Uterus (tissue), 3 donors: ENCODE measurements at regions not wholly inside any gene's neighbourhood (a gene's known extent, or its start where the extent isn't known, plus 50 kb on each side); places are given as distances from the start of the nearest gene placed in this dataset.

Experiments used
- DNase-seq, 2 donors: peaks; one replicate each; pipeline ENCODE4 v3.0.0-alpha.2; 2019 to 2020
- H3K27ac ChIP-seq, 2 donors: fragments of 200-600 bp; sonication (generic); 1 replicate in 1 of 2; 2 replicates in 1 of 2; pipeline ENCODE4 v1.5.1; 2016 to 2018
- H3K27me3 ChIP-seq, 2 donors: fragments of 200-600 bp; sonication (generic); one replicate each; pipeline ENCODE4 v1.5.1; 2018 to 2019; ENCODE audit warnings: control low read depth in 1 of 2
- H3K36me3 ChIP-seq, 2 donors: fragments of 200-600 bp; sonication (generic); one replicate each; pipeline ENCODE4 v1.5.1; 2019; ENCODE audit warnings: control low read depth in 1 of 2
- H3K4me1 ChIP-seq, 2 donors: fragments of 200-600 bp; sonication (generic); one replicate each; pipeline ENCODE4 v1.5.1; 2018 to 2019; ENCODE audit warnings: control low read depth in 1 of 2
- H3K4me3 ChIP-seq, 2 donors: fragments of 200-600 bp; sonication (generic); 1 replicate in 1 of 2; 2 replicates in 1 of 2; pipeline ENCODE4 v1.5.1; 2018 to 2019; ENCODE audit warnings: mild to moderate bottlenecking in 1 of 2
- H3K9me3 ChIP-seq, 2 donors: fragments of 200-600 bp; sonication (generic); one replicate each; pipeline ENCODE4 v1.5.1; 2019; ENCODE audit warnings: control low read depth in 1 of 2
- POLR2A ChIP-seq, 2 donors: fragments of 450-650 bp; IDR thresholded peaks; one replicate each; pipeline ENCODE4 v1.6.1; 2016; ENCODE audit warnings: antibody characterized with exemption in 2 of 2, mild to moderate bottlenecking in 1 of 2, moderate library complexity in 1 of 2
- intact Hi-C: fragments of 100-400 bp; cut with DNase I; formaldehyde crosslinking; loops from one replicate; pipeline ENCODE4 v1.15.1; 2023; ENCODE audit warnings: low total_unique reads
- TF ChIP-seq, protein P1 (sequence below), 4 experiments: fragments of 200-600 bp in 2 of 4; fragments of 450-650 bp in 2 of 4; sonication (generic) in 2 of 4; IDR thresholded peaks; one replicate each; pipeline ENCODE4 v1.5.1; 2016 to 2019; ENCODE audit warnings: antibody characterized with exemption in 4 of 4, mild to moderate bottlenecking in 2 of 4, moderate library complexity in 1 of 4
- donor health status: DM: yes; HTN: yes; CAD: no.

DNA sequence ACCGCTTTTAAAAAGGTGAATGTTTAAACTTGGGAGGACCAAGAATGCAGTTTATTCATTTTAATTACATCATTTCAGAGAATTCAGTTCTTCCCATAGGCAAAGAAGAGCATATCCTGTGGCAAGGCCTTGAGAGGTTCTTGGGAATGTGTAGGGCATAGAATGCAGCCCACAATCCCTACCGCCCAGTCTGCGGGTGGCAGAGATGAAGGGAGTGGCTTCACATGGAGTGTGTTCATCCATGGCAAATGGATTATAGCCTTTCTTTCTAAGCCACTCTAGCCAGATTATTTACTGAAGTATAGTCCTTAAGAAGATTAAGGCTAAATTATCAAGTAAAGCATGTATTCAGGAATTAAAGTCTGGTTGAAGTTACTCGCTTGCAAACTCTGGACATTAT lies 97.4 kb downstream of the TSPAN8 start:
- Histone ChIP-seq H3K4me1 (no peaks in the 10 kb centered on the region), H3K4me3 (no peak overlapping the region)

DNA sequence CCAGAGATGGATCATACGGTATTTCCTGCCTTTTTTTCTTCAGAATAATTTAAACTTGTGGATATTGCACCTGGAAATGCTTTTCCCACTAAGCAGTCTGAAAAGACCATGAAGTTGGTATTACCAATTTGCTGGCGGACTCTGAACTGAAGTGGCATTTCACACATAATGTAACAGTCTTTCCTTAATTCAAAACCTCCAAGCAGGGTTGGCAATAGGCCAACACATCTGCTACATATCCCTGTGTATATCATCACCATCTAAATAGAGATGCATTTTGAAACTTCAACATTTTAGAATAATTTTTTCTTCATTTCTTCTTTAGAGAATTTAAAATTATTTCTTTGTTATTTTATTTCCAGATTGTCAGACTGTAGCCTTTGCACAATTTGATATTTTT lies 100.5 kb downstream of the TSPAN8 start:
- no peak for TF ChIP-seq POLR2A (IDR thresholded peaks at IDR 0.05)
- TF ChIP-seq, protein P1, sequence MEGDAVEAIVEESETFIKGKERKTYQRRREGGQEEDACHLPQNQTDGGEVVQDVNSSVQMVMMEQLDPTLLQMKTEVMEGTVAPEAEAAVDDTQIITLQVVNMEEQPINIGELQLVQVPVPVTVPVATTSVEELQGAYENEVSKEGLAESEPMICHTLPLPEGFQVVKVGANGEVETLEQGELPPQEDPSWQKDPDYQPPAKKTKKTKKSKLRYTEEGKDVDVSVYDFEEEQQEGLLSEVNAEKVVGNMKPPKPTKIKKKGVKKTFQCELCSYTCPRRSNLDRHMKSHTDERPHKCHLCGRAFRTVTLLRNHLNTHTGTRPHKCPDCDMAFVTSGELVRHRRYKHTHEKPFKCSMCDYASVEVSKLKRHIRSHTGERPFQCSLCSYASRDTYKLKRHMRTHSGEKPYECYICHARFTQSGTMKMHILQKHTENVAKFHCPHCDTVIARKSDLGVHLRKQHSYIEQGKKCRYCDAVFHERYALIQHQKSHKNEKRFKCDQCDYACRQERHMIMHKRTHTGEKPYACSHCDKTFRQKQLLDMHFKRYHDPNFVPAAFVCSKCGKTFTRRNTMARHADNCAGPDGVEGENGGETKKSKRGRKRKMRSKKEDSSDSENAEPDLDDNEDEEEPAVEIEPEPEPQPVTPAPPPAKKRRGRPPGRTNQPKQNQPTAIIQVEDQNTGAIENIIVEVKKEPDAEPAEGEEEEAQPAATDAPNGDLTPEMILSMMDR (IDR thresholded peaks at IDR 0.05), result no peak
- Histone ChIP-seq H3K4me1 (no peaks in the 10 kb centered on the region), H3K4me3 (no peak overlapping the region), H3K27me3 (no peaks in the 10 kb centered on the region), H3K27ac (no peak overlapping the region), H3K9me3 (no peaks in the 10 kb centered on the region), H3K36me3 (no peaks in the 10 kb centered on the region)
- intact Hi-C loops, result no loop called here
- no peak for DNase-seq

More for the DNA sequence above, 97.4 kb downstream of the TSPAN8 start:
- DNase-seq, result no peak
- Histone ChIP-seq H3K27me3 (no peaks in the 10 kb centered on the region), H3K27ac (no peak overlapping the region), H3K36me3 (no peaks in the 10 kb centered on the region), H3K9me3 (no peaks in the 10 kb centered on the region)
- no peak for TF ChIP-seq POLR2A (IDR thresholded peaks at IDR 0.05)
- TF ChIP-seq, protein P1 (IDR thresholded peaks at IDR 0.05), result no peak
- intact Hi-C loops, result no loop called here

DNA sequence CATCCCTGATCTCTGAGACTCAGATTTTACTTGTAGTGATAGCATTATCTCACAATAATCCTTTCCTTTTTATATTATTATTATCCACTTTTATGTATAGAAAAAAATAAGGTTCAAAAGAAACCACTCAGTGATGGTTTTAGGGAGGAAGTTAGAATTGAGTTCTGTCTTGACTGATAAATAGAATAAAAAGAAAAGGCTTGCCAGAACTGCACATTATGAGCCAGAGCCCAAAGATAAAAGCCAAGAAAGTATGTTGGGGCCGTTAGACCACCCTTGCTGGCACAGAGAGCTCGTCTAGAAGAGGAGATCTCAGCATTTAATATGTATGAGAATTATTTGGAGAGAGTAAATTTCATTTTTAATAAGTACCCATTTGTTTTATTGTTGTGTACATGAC lies 103.2 kb downstream of the TSPAN8 start:
- Histone ChIP-seq H3K27ac (no peak overlapping the region), H3K4me3 (no peak overlapping the region), H3K36me3 (no peaks in the 10 kb centered on the region), H3K27me3 (no peaks in the 10 kb centered on the region), H3K4me1 (no peaks in the 10 kb centered on the region), H3K9me3 (no peaks in the 10 kb centered on the region)
- intact Hi-C loops, result no loop called here
- no peak for DNase-seq
- TF ChIP-seq, protein P1 (IDR thresholded peaks at IDR 0.05), result no peak
- no peak for TF ChIP-seq POLR2A (IDR thresholded peaks at IDR 0.05)

DNA sequence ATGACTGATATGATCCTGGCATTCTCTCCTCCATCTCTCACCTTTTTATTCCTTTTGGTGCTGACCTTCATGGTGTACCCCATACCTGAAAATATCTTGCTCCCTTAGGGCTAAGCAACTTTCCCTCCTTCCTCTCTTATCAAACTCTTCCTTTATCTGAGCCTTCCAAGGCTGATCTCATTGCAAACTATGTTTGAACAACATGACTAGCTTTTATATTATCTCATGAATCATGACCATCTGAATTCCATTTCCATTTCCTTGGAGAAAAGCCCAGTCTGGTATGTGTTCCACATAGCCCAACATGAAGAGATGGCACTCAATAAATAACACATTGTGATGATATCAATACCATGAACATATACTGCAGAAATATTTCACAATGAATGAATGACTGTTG lies 111.6 kb downstream of the TSPAN8 start:
- no peak for DNase-seq
- Histone ChIP-seq H3K36me3 (no peaks in the 10 kb centered on the region), H3K27ac (no peak overlapping the region), H3K9me3 (no peaks in the 10 kb centered on the region), H3K4me3 (no peak overlapping the region), H3K27me3 (no peaks in the 10 kb centered on the region), H3K4me1 (no peaks in the 10 kb centered on the region)
- no peak for TF ChIP-seq POLR2A (IDR thresholded peaks at IDR 0.05)
- TF ChIP-seq, protein P1 (IDR thresholded peaks at IDR 0.05), result no peak
- intact Hi-C loops, result no loop called here

DNA sequence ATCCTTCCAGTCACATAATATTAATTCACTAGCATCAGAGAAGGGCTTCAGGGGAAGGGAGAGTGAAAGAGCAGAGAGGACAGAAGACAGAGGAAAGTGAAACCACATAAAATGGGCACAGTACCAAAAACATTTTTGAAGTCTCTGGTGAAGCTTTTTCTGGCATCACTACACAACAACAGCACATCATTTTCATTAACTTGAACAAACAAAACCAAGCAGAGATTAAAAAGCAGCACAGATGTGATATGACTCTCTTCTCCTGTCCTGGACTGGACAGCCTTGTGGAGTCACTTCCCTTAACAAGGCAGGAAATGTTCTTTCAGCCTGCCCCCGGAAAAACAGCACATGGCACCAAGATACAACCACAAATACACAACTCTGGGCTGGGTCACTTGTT lies 112.0 kb downstream of the TSPAN8 start:
- Histone ChIP-seq H3K4me1 (no peaks in the 10 kb centered on the region), H3K9me3 (no peaks in the 10 kb centered on the region), H3K27ac (no peak overlapping the region), H3K27me3 (no peaks in the 10 kb centered on the region), H3K4me3 (no peak overlapping the region), H3K36me3 (no peaks in the 10 kb centered on the region)
- intact Hi-C loops, result no loop called here
- DNase-seq, result no peak
- no peak for TF ChIP-seq POLR2A (IDR thresholded peaks at IDR 0.05)
- TF ChIP-seq, protein P1 (IDR thresholded peaks at IDR 0.05), result no peak
